GM19438 (cell line): ENCODE measurements at regions not wholly inside any gene's neighbourhood (a gene's known extent, or its start where the extent isn't known, plus 50 kb on each side); places are given as distances from the start of the nearest gene placed in this dataset.

Experiments
- ATAC-seq: cut with Tn5 transposase; IDR thresholded peaks from one replicate; pipeline ENCODE4 v1.9.1; 2021; ENCODE audit warnings: low read depth; ENCODE audit not compliant: unreplicated experiment

GRCh38 chr2:217691920-217692666, 310.7 kb downstream of the TNS1 start:
- ATAC-seq: no peak

GRCh38 chr2:217691516-217691915, 311.3 kb downstream of the TNS1 start:
- no peak for ATAC-seq

GRCh38 chr2:217689053-217689452, 313.7 kb downstream of the TNS1 start:
- no peak for ATAC-seq

GRCh38 chr2:217688494-217688893, 314.3 kb downstream of the TNS1 start:
- no peak for ATAC-seq

- no peak for ATAC-seq
These were observed 315.0 kb downstream of the TNS1 start for GRCh38 chr2:217687771-217688170.

- no peak for ATAC-seq
These were observed 317.6 kb downstream of the TNS1 start for GRCh38 chr2:217685255-217685605.

- no peak for ATAC-seq
These were observed 318.2 kb downstream of the TNS1 start for GRCh38 chr2:217684431-217685254.

GRCh38 chr2:217683106-217683870, 319.5 kb downstream of the TNS1 start:
- no peak for ATAC-seq

GRCh38 chr2:217681791-217682190, 321.0 kb downstream of the TNS1 start:
- no peak for ATAC-seq

- no peak for ATAC-seq
These were observed 322.4 kb downstream of the TNS1 start for GRCh38 chr2:217680381-217680780.

- ATAC-seq: no peak
These were observed 329.2 kb downstream of the TNS1 start for GRCh38 chr2:217673627-217674026.

- ATAC-seq: no peak
These were observed 330.3 kb downstream of the TNS1 start for GRCh38 chr2:217672472-217672871.

- no peak for ATAC-seq
These were observed 330.9 kb downstream of the TNS1 start for GRCh38 chr2:217671871-217672270.

GRCh38 chr2:217671075-217671474, 331.7 kb downstream of the TNS1 start:
- ATAC-seq: no peak

GRCh38 chr2:217669831-217670230, 333.0 kb downstream of the TNS1 start:
- no peak for ATAC-seq

- ATAC-seq: no peak
These were observed 335.3 kb downstream of the TNS1 start for GRCh38 chr2:217667512-217667911.

- ATAC-seq: no peak
These were observed 335.8 kb downstream of the TNS1 start for GRCh38 chr2:217667035-217667434.

- ATAC-seq: no peak
These were observed 336.5 kb downstream of the TNS1 start for GRCh38 chr2:217666338-217666737.

- no peak for ATAC-seq
These were observed 338.0 kb downstream of the TNS1 start for GRCh38 chr2:217664761-217665160.

- ATAC-seq: no peak
These were observed 339.7 kb downstream of the TNS1 start for GRCh38 chr2:217662984-217663602.

GRCh38 chr2:217661378-217661777, 341.4 kb downstream of the TNS1 start:
- no peak for ATAC-seq
